Prostate gland (tissue), 2 donors: ENCODE measurements at regions not wholly inside any gene's neighbourhood (a gene's known extent, or its start where the extent isn't known, plus 50 kb on each side); places are given as distances from the start of the nearest gene placed in this dataset.

Source experiments
- POLR2A ChIP-seq: fragments of 450-650 bp; IDR thresholded peaks from one replicate; pipeline ENCODE4 v1.6.1; 2016; ENCODE audit warnings: antibody characterized with exemption, mild to moderate bottlenecking
- POLR2AphosphoS5 ChIP-seq: sonication (generic); formaldehyde crosslinking; IDR thresholded peaks from one replicate; pipeline ENCODE4 v1.6.1; 2017; ENCODE audit warnings: antibody characterized with exemption
- TF ChIP-seq, protein P1 (sequence below), 4 experiments: fragments of 200-600 bp in 2 of 4; fragments of 450-650 bp in 2 of 4; sonication (generic) in 2 of 4; IDR thresholded peaks; 1 replicate in 3 of 4; 2 replicates in 1 of 4; pipeline ENCODE4 v1.5.1; 2016 to 2019; ENCODE audit warnings: antibody characterized with exemption in 4 of 4, mild to moderate bottlenecking in 2 of 4, moderate library complexity in 2 of 4

DNA sequence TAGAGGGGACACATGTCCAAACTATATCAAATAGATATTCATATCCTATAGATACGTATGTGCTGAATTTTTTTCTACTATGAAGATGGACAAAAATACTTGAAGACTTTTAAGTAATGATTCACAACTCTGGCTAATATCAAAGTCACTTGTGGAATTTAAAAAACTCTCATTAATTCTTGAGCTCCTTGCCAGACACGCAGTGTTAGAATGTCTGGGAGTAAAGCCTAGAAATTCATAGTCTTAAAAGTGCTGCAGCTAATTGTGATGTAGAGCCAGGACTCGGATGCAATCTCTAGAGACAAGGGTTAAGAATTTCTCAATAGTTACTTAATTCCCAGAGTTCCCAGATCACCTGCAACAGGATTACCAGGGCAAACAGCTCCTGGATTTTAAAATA, 107.4 kb downstream of the ARL6IP6 start:
- TF ChIP-seq, protein P1, sequence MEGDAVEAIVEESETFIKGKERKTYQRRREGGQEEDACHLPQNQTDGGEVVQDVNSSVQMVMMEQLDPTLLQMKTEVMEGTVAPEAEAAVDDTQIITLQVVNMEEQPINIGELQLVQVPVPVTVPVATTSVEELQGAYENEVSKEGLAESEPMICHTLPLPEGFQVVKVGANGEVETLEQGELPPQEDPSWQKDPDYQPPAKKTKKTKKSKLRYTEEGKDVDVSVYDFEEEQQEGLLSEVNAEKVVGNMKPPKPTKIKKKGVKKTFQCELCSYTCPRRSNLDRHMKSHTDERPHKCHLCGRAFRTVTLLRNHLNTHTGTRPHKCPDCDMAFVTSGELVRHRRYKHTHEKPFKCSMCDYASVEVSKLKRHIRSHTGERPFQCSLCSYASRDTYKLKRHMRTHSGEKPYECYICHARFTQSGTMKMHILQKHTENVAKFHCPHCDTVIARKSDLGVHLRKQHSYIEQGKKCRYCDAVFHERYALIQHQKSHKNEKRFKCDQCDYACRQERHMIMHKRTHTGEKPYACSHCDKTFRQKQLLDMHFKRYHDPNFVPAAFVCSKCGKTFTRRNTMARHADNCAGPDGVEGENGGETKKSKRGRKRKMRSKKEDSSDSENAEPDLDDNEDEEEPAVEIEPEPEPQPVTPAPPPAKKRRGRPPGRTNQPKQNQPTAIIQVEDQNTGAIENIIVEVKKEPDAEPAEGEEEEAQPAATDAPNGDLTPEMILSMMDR (IDR thresholded peaks at IDR 0.05): no peak
- TF ChIP-seq POLR2A: no peak
- TF ChIP-seq POLR2AphosphoS5: no peak
